ENCODE measurements at regions not wholly inside any gene's neighbourhood (a gene's known extent, or its start where the extent isn't known, plus 50 kb on each side); places are given as distances from the start of the nearest gene placed in this dataset.
"Not testable (repeated sequence)": the region's sequence is repeated elsewhere in the genome, so short reads cannot be mapped to it uniquely, and the experiment has no call there.

- H3K4me3 ChIP-seq (ENCODE audit: low read length in 2 of 2): no peak overlapping the region
- no peaks in the 10 kb centered on the region for H3K27me3 ChIP-seq (ENCODE audit: control insufficient read depth in 2 of 2, insufficient read depth in 1 of 2, low read length in 1 of 2)
- no peak overlapping the region for H3K27ac ChIP-seq (ENCODE audit: low read depth in 1 of 2, low read length in 1 of 2)
- 87% methylated on average over 2 of the region's 2 CpGs for WGBS
- no peak for DNase-seq (ENCODE audit: low read depth in 6 of 9, low spot score in 9 of 9)
- no peaks in the 10 kb centered on the region for H3K4me1 ChIP-seq (ENCODE audit: control insufficient read depth in 2 of 2, insufficient read depth in 2 of 2, low read length in 2 of 2)
- H3K36me3 ChIP-seq (ENCODE audit: control insufficient read depth in 2 of 2, insufficient read depth in 2 of 2, low read length in 1 of 2): no peaks in the 10 kb centered on the region
- H3K9me3 ChIP-seq (ENCODE audit: control insufficient read depth in 2 of 2, insufficient read depth in 1 of 2, low read length in 1 of 2): peaks cover 0 to 3% of the 10 kb centered on the region in 2 donors
Measured at GRCh38 chr3:106108925-106109324, 240.1 kb upstream of the CBLB start.

- not testable (repeated sequence) for H3K27me3 ChIP-seq (ENCODE audit: control insufficient read depth in 2 of 2, insufficient read depth in 1 of 2, low read length in 1 of 2); H3K27ac ChIP-seq (ENCODE audit: low read depth in 1 of 2, low read length in 1 of 2); H3K4me3 ChIP-seq (ENCODE audit: low read length in 2 of 2); H3K9me3 ChIP-seq (ENCODE audit: control insufficient read depth in 2 of 2, insufficient read depth in 1 of 2, low read length in 1 of 2); H3K36me3 ChIP-seq (ENCODE audit: control insufficient read depth in 2 of 2, insufficient read depth in 2 of 2, low read length in 1 of 2); DNase-seq (ENCODE audit: low read depth in 6 of 9, low spot score in 9 of 9); H3K4me1 ChIP-seq (ENCODE audit: control insufficient read depth in 2 of 2, insufficient read depth in 2 of 2, low read length in 2 of 2)
- WGBS: over 99% methylated on average over 22 of the region's 26 CpGs
Measured at GRCh38 chr3:106112561-106112960, 243.7 kb upstream of the CBLB start.

- Histone ChIP-seq H3K27ac (ENCODE audit: low read depth in 1 of 2, low read length in 1 of 2) (no peak overlapping the region), H3K36me3 (ENCODE audit: control insufficient read depth in 2 of 2, insufficient read depth in 2 of 2, low read length in 1 of 2) (no peaks in the 10 kb centered on the region), H3K4me1 (ENCODE audit: control insufficient read depth in 2 of 2, insufficient read depth in 2 of 2, low read length in 2 of 2) (no peaks in the 10 kb centered on the region), H3K4me3 (ENCODE audit: low read length in 2 of 2) (no peak overlapping the region), H3K9me3 (ENCODE audit: control insufficient read depth in 2 of 2, insufficient read depth in 1 of 2, low read length in 1 of 2) (no peaks in the 10 kb centered on the region), H3K27me3 (ENCODE audit: control insufficient read depth in 2 of 2, insufficient read depth in 1 of 2, low read length in 1 of 2) (no peaks in the 10 kb centered on the region)
- DNase-seq (ENCODE audit: low read depth in 6 of 9, low spot score in 9 of 9): no peak
- WGBS: 92% methylated on average over 1 of the region's 1 CpG
Measured at GRCh38 chr3:106113747-106114146, 244.9 kb upstream of the CBLB start.

- Histone ChIP-seq H3K27ac (ENCODE audit: low read depth in 1 of 2, low read length in 1 of 2) (no peak overlapping the region), H3K9me3 (ENCODE audit: control insufficient read depth in 2 of 2, insufficient read depth in 1 of 2, low read length in 1 of 2) (no peaks in the 10 kb centered on the region), H3K4me3 (ENCODE audit: low read length in 2 of 2) (no peak overlapping the region), H3K36me3 (ENCODE audit: control insufficient read depth in 2 of 2, insufficient read depth in 2 of 2, low read length in 1 of 2) (no peaks in the 10 kb centered on the region), H3K4me1 (ENCODE audit: control insufficient read depth in 2 of 2, insufficient read depth in 2 of 2, low read length in 2 of 2) (no peaks in the 10 kb centered on the region), H3K27me3 (ENCODE audit: control insufficient read depth in 2 of 2, insufficient read depth in 1 of 2, low read length in 1 of 2) (no peaks in the 10 kb centered on the region)
- WGBS: 84% methylated on average over 1 of the region's 1 CpG
- no peak for DNase-seq (ENCODE audit: low read depth in 6 of 9, low spot score in 9 of 9)
Measured at GRCh38 chr3:106114220-106114619, 245.4 kb upstream of the CBLB start.

DNA sequence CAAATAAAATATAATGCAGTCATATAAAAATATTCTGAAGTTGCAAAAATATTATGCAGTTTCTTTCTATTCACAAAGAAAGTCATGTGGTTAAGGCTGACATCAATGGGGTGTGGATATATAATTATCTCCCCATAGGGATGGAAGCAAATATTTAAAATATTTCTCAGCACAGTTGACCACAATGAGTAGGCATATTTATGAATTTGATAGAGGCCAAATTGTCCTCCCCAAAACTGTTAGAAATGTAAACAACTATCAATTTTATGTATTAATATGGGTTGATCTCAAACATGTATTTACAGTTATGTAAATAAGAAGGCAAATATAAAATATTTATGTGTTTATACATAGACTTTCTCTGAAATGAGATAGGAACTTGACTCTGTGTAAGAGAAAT, 246.0 kb upstream of the CBLB start:
- Histone ChIP-seq H3K4me1 (ENCODE audit: control insufficient read depth in 2 of 2, insufficient read depth in 2 of 2, low read length in 2 of 2) (no peaks in the 10 kb centered on the region), H3K36me3 (ENCODE audit: control insufficient read depth in 2 of 2, insufficient read depth in 2 of 2, low read length in 1 of 2) (no peaks in the 10 kb centered on the region), H3K27me3 (ENCODE audit: control insufficient read depth in 2 of 2, insufficient read depth in 1 of 2, low read length in 1 of 2) (no peaks in the 10 kb centered on the region), H3K9me3 (ENCODE audit: control insufficient read depth in 2 of 2, insufficient read depth in 1 of 2, low read length in 1 of 2) (no peaks in the 10 kb centered on the region), H3K4me3 (ENCODE audit: low read length in 2 of 2) (no peak overlapping the region), H3K27ac (ENCODE audit: low read depth in 1 of 2, low read length in 1 of 2) (no peak overlapping the region)
- DNase-seq (ENCODE audit: low read depth in 6 of 9, low spot score in 9 of 9): no peak

DNA sequence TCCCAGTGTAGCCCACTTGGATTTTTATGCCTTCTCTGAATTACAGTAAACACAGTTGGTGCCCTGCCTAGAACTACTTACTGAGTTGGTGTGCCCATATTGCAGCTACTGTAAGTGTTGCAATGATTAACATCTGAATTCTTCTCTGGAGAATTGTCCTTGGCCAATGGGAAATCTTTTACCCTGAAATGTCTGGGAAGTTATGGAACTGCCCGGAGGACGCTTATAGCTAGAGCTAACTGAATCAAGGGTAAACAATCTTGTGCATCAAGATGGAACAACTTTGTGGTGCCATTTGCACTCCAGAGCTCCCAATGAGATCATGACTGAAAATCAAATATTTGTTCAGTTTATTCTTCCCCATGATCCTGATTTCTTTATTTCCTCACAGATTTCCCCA, 246.7 kb upstream of the CBLB start:
- WGBS: 98% methylated on average over 2 of the region's 2 CpGs

DNA sequence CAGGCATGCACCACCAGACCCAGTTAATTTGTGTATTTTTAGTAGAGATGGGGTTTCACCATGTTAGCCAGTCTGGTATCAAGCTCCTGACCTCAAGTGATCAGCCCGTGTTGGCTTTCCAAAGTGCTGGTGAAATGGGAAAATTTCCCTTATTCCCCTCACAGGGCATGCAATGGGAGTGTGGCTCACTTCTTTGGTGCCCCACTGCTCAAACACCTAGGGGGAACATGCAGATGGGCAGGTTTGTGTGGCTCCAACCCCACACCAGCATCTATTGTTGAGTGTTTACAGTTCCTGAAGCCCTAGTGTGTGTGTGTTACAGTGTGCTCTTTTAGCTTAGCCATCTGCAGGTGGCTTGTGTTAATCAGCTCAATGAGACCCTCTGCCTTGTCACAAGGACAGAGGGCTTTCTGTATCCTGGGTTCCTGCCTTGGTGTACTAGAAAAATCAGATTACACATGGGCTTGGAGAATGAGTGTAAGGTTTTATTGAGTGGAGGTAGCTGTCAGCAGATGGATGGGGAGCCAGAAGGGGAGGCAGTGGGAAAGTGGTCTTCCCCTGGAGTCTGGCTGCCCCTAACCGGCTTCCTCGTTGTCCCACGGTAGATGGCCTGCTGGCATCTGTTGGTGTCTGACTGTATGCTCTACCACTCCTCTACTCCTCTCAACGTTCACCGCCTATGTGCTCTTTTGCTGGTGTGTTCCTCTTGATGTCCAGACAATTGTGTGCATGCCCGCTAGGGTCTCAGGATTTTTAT, 248.1 kb upstream of the CBLB start:
- Histone ChIP-seq H3K9me3 (ENCODE audit: control insufficient read depth in 2 of 2, insufficient read depth in 1 of 2, low read length in 1 of 2) (no peaks in the 10 kb centered on the region), H3K27me3 (ENCODE audit: control insufficient read depth in 2 of 2, insufficient read depth in 1 of 2, low read length in 1 of 2) (no peaks in the 10 kb centered on the region), H3K27ac (ENCODE audit: low read depth in 1 of 2, low read length in 1 of 2) (no peak overlapping the region), H3K36me3 (ENCODE audit: control insufficient read depth in 2 of 2, insufficient read depth in 2 of 2, low read length in 1 of 2) (no peaks in the 10 kb centered on the region), H3K4me3 (ENCODE audit: low read length in 2 of 2) (no peak overlapping the region), H3K4me1 (ENCODE audit: control insufficient read depth in 2 of 2, insufficient read depth in 2 of 2, low read length in 2 of 2) (no peaks in the 10 kb centered on the region)
- 98% methylated on average over 7 of the region's 7 CpGs for WGBS
- DNase-seq (ENCODE audit: low read depth in 6 of 9, low spot score in 9 of 9): no peak

More for the DNA sequence above, 246.7 kb upstream of the CBLB start:
- Histone ChIP-seq H3K4me3 (ENCODE audit: low read length in 2 of 2) (no peak overlapping the region), H3K36me3 (ENCODE audit: control insufficient read depth in 2 of 2, insufficient read depth in 2 of 2, low read length in 1 of 2) (no peaks in the 10 kb centered on the region), H3K9me3 (ENCODE audit: control insufficient read depth in 2 of 2, insufficient read depth in 1 of 2, low read length in 1 of 2) (no peaks in the 10 kb centered on the region), H3K4me1 (ENCODE audit: control insufficient read depth in 2 of 2, insufficient read depth in 2 of 2, low read length in 2 of 2) (no peaks in the 10 kb centered on the region), H3K27me3 (ENCODE audit: control insufficient read depth in 2 of 2, insufficient read depth in 1 of 2, low read length in 1 of 2) (no peaks in the 10 kb centered on the region), H3K27ac (ENCODE audit: low read depth in 1 of 2, low read length in 1 of 2) (no peak overlapping the region)
- no peak for DNase-seq (ENCODE audit: low read depth in 6 of 9, low spot score in 9 of 9)

DNA sequence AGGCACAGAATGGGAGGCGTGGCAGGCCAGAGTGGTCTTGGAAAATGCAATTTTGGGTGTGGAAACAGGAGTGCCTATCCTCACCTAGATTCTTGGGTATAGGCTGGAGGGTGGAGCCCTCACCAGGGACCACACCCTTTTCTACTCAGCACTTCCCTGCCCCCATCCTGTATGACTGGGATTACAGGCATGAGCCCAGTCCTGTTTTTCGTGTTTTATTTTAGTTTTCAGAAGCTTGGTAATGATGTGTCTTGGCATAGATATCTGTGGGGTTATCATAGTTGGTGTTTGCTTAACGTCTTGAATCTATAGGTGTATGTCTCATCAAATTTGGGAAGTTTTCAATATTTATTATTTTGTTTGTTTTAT, 248.7 kb upstream of the CBLB start:
- H3K36me3 ChIP-seq (ENCODE audit: control insufficient read depth in 2 of 2, insufficient read depth in 2 of 2, low read length in 1 of 2): no peaks in the 10 kb centered on the region
- WGBS: 93% methylated on average over 3 of the region's 3 CpGs
- H3K27me3 ChIP-seq (ENCODE audit: control insufficient read depth in 2 of 2, insufficient read depth in 1 of 2, low read length in 1 of 2): no peaks in the 10 kb centered on the region
- no peaks in the 10 kb centered on the region for H3K4me1 ChIP-seq (ENCODE audit: control insufficient read depth in 2 of 2, insufficient read depth in 2 of 2, low read length in 2 of 2)
- H3K4me3 ChIP-seq (ENCODE audit: low read length in 2 of 2): no peak overlapping the region
- DNase-seq (ENCODE audit: low read depth in 6 of 9, low spot score in 9 of 9): no peak
- no peaks in the 10 kb centered on the region for H3K9me3 ChIP-seq (ENCODE audit: control insufficient read depth in 2 of 2, insufficient read depth in 1 of 2, low read length in 1 of 2)
- no peak overlapping the region for H3K27ac ChIP-seq (ENCODE audit: low read depth in 1 of 2, low read length in 1 of 2)

DNA sequence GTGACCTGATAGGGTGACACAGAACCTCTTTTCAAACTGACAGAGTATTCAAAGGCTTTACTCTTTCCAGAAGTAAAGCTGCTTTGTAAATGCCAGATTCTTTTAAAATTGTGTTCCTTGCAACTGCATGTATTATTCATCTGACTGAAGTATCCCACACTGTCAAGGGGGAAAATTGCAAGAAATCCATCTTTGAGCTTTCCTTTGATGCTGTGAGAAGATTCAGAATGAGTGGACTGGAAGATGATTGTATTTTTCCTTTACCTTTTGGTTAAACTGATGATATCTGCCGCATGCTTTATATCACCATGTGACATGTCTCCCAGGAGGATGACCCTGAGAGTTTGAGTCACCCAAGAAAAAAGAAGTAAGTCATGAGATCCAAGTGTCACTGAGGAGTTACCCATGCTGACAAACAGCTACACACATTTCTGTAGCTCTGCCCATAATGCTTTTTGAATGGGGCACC, 250.8 kb upstream of the CBLB start:
- no peaks in the 10 kb centered on the region for H3K9me3 ChIP-seq (ENCODE audit: control insufficient read depth in 2 of 2, insufficient read depth in 1 of 2, low read length in 1 of 2)
- no peaks in the 10 kb centered on the region for H3K4me1 ChIP-seq (ENCODE audit: control insufficient read depth in 2 of 2, insufficient read depth in 2 of 2, low read length in 2 of 2)
- WGBS: 92% methylated on average over 1 of the region's 1 CpG
- H3K4me3 ChIP-seq (ENCODE audit: low read length in 2 of 2): no peak overlapping the region
- no peak for DNase-seq (ENCODE audit: low read depth in 6 of 9, low spot score in 9 of 9)
- no peaks in the 10 kb centered on the region for H3K36me3 ChIP-seq (ENCODE audit: control insufficient read depth in 2 of 2, insufficient read depth in 2 of 2, low read length in 1 of 2)
- no peaks in the 10 kb centered on the region for H3K27me3 ChIP-seq (ENCODE audit: control insufficient read depth in 2 of 2, insufficient read depth in 1 of 2, low read length in 1 of 2)
- H3K27ac ChIP-seq (ENCODE audit: low read depth in 1 of 2, low read length in 1 of 2): no peak overlapping the region
